ENCODE measurements at regions not wholly inside any gene's neighbourhood (a gene's known extent, or its start where the extent isn't known, plus 50 kb on each side); places are given as distances from the start of the nearest gene placed in this dataset.

GRCh38 chr16:52099382-52099781 lies 447.6 kb downstream of the TOX3 start:
- TF ChIP-seq POLR2A (IDR thresholded peaks at IDR 0.05) (no peak), CTCF (IDR thresholded peaks at IDR 0.05) (no peak), POLR2AphosphoS5 (IDR thresholded peaks at IDR 0.05; ENCODE audit: insufficient read depth in 1 of 2, low read depth in 1 of 2) (no peak)

Measured in vagina (tissue), 2 donors.